Brain microvascular endothelial cell (primary cell): ENCODE measurements at regions not wholly inside any gene's neighbourhood (a gene's known extent, or its start where the extent isn't known, plus 50 kb on each side); places are given as distances from the start of the nearest gene placed in this dataset.

Experiments used
- DNase-seq: peaks from one replicate; pipeline ENCODE4 v3.0.0-alpha.2; 2020
- H3K27ac ChIP-seq: fragments of 250-450 bp; sonication (Bioruptor Pico); 2 replicates; pipeline ENCODE4 v1.5.1; 2020; ENCODE audit warnings: mild to moderate bottlenecking, moderate library complexity
- H3K27me3 ChIP-seq: fragments of 250-450 bp; sonication (Bioruptor Pico); replicated peaks from 2 replicates; pipeline ENCODE4 v1.5.1; 2020; ENCODE audit warnings: mild to moderate bottlenecking
- H3K36me3 ChIP-seq: fragments of 250-450 bp; sonication (Bioruptor Pico); replicated peaks from 2 replicates; pipeline ENCODE4 v1.5.1; 2020; ENCODE audit warnings: mild to moderate bottlenecking
- H3K4me3 ChIP-seq: 2 replicates; pipeline ENCODE4 v1.5.1; 2011; ENCODE audit warnings: low read depth, mild to moderate bottlenecking, control low read depth, low read length, moderate library complexity
- in situ Hi-C: cut with HindIII; loops from 2 replicates; pipeline ENCODE4 v1.10.0; 2017; ENCODE audit warnings: low sequenced_read_pairs, low pct_ligation_motif_present
- TF ChIP-seq, protein P1 (sequence below): IDR thresholded peaks from 2 replicates; pipeline ENCODE4 v1.5.1; 2011; ENCODE audit warnings: low read depth, mild to moderate bottlenecking, moderate library complexity, low read length, control low read depth, inconsistent platforms; ENCODE audit errors: missing control alignments

GRCh38 chr10:36670621-36671402 is 454.6 kb upstream of the ANKRD30A start:
- TF ChIP-seq, protein P1, sequence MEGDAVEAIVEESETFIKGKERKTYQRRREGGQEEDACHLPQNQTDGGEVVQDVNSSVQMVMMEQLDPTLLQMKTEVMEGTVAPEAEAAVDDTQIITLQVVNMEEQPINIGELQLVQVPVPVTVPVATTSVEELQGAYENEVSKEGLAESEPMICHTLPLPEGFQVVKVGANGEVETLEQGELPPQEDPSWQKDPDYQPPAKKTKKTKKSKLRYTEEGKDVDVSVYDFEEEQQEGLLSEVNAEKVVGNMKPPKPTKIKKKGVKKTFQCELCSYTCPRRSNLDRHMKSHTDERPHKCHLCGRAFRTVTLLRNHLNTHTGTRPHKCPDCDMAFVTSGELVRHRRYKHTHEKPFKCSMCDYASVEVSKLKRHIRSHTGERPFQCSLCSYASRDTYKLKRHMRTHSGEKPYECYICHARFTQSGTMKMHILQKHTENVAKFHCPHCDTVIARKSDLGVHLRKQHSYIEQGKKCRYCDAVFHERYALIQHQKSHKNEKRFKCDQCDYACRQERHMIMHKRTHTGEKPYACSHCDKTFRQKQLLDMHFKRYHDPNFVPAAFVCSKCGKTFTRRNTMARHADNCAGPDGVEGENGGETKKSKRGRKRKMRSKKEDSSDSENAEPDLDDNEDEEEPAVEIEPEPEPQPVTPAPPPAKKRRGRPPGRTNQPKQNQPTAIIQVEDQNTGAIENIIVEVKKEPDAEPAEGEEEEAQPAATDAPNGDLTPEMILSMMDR = no peak
- in situ Hi-C loops = no loop called here
- DNase-seq = no peak
- H3K36me3 ChIP-seq = no peaks in the 10 kb centered on the region
- H3K27me3 ChIP-seq = no peaks in the 10 kb centered on the region
- H3K4me3 ChIP-seq = no peak overlapping the region
- no peak overlapping the region for H3K27ac ChIP-seq

- no peak overlapping the region for H3K27ac ChIP-seq
- H3K4me3 ChIP-seq = no peak overlapping the region
- in situ Hi-C loops = no loop called here
- no peak for DNase-seq
- TF ChIP-seq, protein P1 = no peak
- no peaks in the 10 kb centered on the region for H3K36me3 ChIP-seq
- no peaks in the 10 kb centered on the region for H3K27me3 ChIP-seq
Measured at GRCh38 chr10:36669615-36670352, 455.6 kb upstream of the ANKRD30A start.

- DNase-seq = no peak
- Histone ChIP-seq H3K36me3 (no peaks in the 10 kb centered on the region), H3K27me3 (no peaks in the 10 kb centered on the region), H3K27ac (no peak overlapping the region), H3K4me3 (no peak overlapping the region)
- TF ChIP-seq, protein P1 = no peak
- in situ Hi-C loops = no loop called here
Measured at GRCh38 chr10:36666451-36666850, 458.9 kb upstream of the ANKRD30A start.

DNA sequence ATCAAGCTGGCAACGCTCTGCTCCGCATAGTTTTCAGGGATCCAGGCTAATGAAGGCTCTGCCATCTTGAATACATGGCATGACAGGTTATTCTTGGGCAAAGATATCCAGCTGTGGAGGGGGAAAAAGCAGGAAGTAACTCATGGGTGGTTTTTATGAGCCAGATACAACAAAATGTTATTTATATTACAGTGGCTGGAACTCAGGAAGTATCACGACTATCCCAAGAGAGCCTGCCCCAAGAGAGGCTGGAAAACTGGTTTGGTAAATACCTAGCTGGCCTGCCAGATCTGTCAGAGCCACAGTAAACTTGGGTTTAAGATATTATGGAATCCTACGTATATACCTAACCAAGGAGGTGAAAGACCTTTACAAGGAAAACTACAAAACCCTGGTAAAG is 462.8 kb upstream of the ANKRD30A start:
- in situ Hi-C loops = no loop called here
- no peak overlapping the region for H3K4me3 ChIP-seq
- TF ChIP-seq, protein P1 = no peak

GRCh38 chr10:36650274-36650673 is 475.1 kb upstream of the ANKRD30A start:
- TF ChIP-seq, protein P1 = no peak
- Histone ChIP-seq H3K27ac (no peak overlapping the region), H3K36me3 (no peaks in the 10 kb centered on the region), H3K4me3 (no peak overlapping the region), H3K27me3 (no peaks in the 10 kb centered on the region)
- in situ Hi-C loops = no loop called here
- no peak for DNase-seq

More for the DNA sequence above, 462.8 kb upstream of the ANKRD30A start:
- no peaks in the 10 kb centered on the region for H3K36me3 ChIP-seq
- no peak overlapping the region for H3K27ac ChIP-seq
- H3K27me3 ChIP-seq = no peaks in the 10 kb centered on the region
- DNase-seq = no peak
